ENCODE measurements at regions not wholly inside any gene's neighbourhood (a gene's known extent, or its start where the extent isn't known, plus 50 kb on each side); places are given as distances from the start of the nearest gene placed in this dataset.

DNA sequence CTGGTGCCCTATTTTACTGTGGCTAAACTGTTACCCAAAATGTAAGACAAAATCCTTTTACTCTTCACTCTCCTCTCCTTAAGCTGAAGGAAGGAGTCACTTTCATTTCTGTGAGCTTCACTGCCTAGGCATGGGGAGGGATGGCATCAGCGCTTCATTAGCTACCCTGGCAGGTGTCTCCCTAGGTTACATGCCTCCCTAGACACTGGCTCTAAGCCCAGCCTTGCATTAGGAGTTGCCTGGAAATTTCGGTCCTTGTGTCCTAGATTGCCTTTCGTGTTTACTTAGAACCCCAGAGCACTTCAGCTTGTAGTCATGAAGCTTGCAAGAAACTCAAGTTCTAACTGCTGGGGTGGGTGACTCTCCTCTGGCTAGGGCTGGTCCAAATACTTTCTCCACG, 520.5 kb upstream of the STXBP6 start:
- no peak for FAIRE-seq
- no peaks in the 10 kb centered on the region for H3K4me1 Mint-ChIP-seq (ENCODE audit: low read depth, unreplicated experiment)
- H3K9ac ChIP-seq (ENCODE audit: low read length), result no peak overlapping the region
- no peak overlapping the region for H3K27ac ChIP-seq (ENCODE audit: low read depth, low read length)
- no peak overlapping the region for H3K4me2 ChIP-seq (ENCODE audit: low read length)
- no peaks in the 10 kb centered on the region for H3K36me3 ChIP-seq (ENCODE audit: insufficient read depth, low read length)
- H3K36me3 Mint-ChIP-seq (ENCODE audit: low read depth, unreplicated experiment), result no peaks in the 10 kb centered on the region
- H3K27me3 Mint-ChIP-seq (ENCODE audit: low read depth, unreplicated experiment), result no peaks in the 10 kb centered on the region
- H3K79me2 ChIP-seq (ENCODE audit: insufficient read depth, low read length), result no peaks in the 10 kb centered on the region
- no peak overlapping the region for H2AFZ ChIP-seq (ENCODE audit: low read depth, low read length)
- H3K4me3 Mint-ChIP-seq (ENCODE audit: unreplicated experiment), result no peak overlapping the region
- no peak for DNase-seq (ENCODE audit: low read depth)
- no peaks in the 10 kb centered on the region for H3K4me1 ChIP-seq (ENCODE audit: insufficient read depth, low read length)
- no peak overlapping the region for H3K4me3 ChIP-seq (ENCODE audit: insufficient read depth, low read depth, low read length)
- TF ChIP-seq, protein P1, sequence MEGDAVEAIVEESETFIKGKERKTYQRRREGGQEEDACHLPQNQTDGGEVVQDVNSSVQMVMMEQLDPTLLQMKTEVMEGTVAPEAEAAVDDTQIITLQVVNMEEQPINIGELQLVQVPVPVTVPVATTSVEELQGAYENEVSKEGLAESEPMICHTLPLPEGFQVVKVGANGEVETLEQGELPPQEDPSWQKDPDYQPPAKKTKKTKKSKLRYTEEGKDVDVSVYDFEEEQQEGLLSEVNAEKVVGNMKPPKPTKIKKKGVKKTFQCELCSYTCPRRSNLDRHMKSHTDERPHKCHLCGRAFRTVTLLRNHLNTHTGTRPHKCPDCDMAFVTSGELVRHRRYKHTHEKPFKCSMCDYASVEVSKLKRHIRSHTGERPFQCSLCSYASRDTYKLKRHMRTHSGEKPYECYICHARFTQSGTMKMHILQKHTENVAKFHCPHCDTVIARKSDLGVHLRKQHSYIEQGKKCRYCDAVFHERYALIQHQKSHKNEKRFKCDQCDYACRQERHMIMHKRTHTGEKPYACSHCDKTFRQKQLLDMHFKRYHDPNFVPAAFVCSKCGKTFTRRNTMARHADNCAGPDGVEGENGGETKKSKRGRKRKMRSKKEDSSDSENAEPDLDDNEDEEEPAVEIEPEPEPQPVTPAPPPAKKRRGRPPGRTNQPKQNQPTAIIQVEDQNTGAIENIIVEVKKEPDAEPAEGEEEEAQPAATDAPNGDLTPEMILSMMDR (IDR thresholded peaks at IDR 0.05; ENCODE audit: insufficient read depth, low read depth, low read length), result no peak
- TF ChIP-seq EZH2 (IDR thresholded peaks at IDR 0.05; ENCODE audit: insufficient read depth, low read length), result no peak
- H3K9me3 ChIP-seq (ENCODE audit: insufficient read depth, low read depth, low read length), result peaks cover 11% of the 10 kb centered on the region
- H3K9me3 Mint-ChIP-seq (ENCODE audit: unreplicated experiment), result no peaks in the 10 kb centered on the region
- H3K27me3 ChIP-seq (ENCODE audit: insufficient read depth, low read length), result no peaks in the 10 kb centered on the region
- no peak overlapping the region for H3K27ac Mint-ChIP-seq (ENCODE audit: unreplicated experiment)
- H4K20me1 ChIP-seq (ENCODE audit: insufficient read depth, low read length), result no peaks in the 10 kb centered on the region

DNA sequence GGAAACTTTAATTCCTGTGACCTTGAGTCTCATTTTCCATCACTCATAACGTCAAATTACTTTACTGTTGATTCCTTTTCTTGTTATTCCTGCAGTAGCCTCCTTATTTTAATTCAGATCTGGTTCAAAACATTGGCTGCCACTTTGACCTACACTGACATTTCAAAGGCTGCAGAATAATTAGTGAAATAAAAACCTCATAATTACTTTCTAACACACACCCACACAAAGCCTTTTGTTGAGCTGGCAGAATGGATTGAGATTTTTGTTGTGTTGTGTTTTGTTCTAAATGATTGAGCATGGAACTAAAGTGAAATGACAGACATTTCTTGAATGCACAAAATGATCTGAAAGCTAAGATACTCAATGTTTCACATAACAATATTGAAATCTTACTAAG, 507.5 kb upstream of the STXBP6 start:
- Histone ChIP-seq H3K4me1 (ENCODE audit: insufficient read depth, low read length) (no peaks in the 10 kb centered on the region), H3K27me3 (ENCODE audit: insufficient read depth, low read length) (no peaks in the 10 kb centered on the region), H3K9me3 (ENCODE audit: insufficient read depth, low read depth, low read length) (no peaks in the 10 kb centered on the region), H3K4me2 (ENCODE audit: low read length) (no peak overlapping the region), H4K20me1 (ENCODE audit: insufficient read depth, low read length) (no peaks in the 10 kb centered on the region), H3K27ac (ENCODE audit: low read depth, low read length) (no peak overlapping the region), H3K9ac (ENCODE audit: low read length) (no peak overlapping the region), H3K4me3 (ENCODE audit: insufficient read depth, low read depth, low read length) (no peak overlapping the region), H3K36me3 (ENCODE audit: insufficient read depth, low read length) (no peaks in the 10 kb centered on the region), H3K79me2 (ENCODE audit: insufficient read depth, low read length) (no peaks in the 10 kb centered on the region), H2AFZ (ENCODE audit: low read depth, low read length) (no peak overlapping the region)
- Mint-ChIP-seq H3K4me3 (ENCODE audit: unreplicated experiment) (no peak overlapping the region), H3K27me3 (ENCODE audit: low read depth, unreplicated experiment) (no peaks in the 10 kb centered on the region), H3K27ac (ENCODE audit: unreplicated experiment) (no peak overlapping the region), H3K36me3 (ENCODE audit: low read depth, unreplicated experiment) (no peaks in the 10 kb centered on the region), H3K9me3 (ENCODE audit: unreplicated experiment) (no peaks in the 10 kb centered on the region), H3K4me1 (ENCODE audit: low read depth, unreplicated experiment) (peaks cover 3% of the 10 kb centered on the region)
- TF ChIP-seq EZH2 (IDR thresholded peaks at IDR 0.05; ENCODE audit: insufficient read depth, low read length), result no peak
- TF ChIP-seq, protein P1 (IDR thresholded peaks at IDR 0.05; ENCODE audit: insufficient read depth, low read depth, low read length), result no peak
- FAIRE-seq (no peak), DNase-seq (ENCODE audit: low read depth) (no peak)

DNA sequence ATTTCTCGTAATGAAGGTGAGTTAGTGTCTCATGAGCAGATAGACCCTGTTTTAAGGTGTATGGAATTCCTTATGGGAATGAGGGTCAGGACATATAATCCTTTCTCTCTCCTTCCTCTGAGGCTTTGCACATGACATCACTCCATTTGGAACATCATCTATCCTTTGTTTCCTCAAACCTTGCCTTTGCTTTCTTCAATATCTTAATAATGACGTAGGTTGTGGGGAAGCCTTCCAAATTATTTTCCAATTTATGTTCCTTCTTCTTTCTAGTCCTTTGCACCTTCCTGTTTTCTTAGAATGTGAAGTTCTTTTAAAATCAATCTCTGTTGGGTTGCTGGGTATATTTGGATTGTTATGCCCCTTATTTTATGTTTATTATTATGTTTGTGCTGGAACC, 502.9 kb upstream of the STXBP6 start:
- Histone ChIP-seq H3K27me3 (ENCODE audit: insufficient read depth, low read length) (no peaks in the 10 kb centered on the region), H4K20me1 (ENCODE audit: insufficient read depth, low read length) (no peaks in the 10 kb centered on the region), H3K9me3 (ENCODE audit: insufficient read depth, low read depth, low read length) (no peaks in the 10 kb centered on the region), H2AFZ (ENCODE audit: low read depth, low read length) (no peak overlapping the region), H3K9ac (ENCODE audit: low read length) (no peak overlapping the region), H3K79me2 (ENCODE audit: insufficient read depth, low read length) (no peaks in the 10 kb centered on the region), H3K4me3 (ENCODE audit: insufficient read depth, low read depth, low read length) (no peak overlapping the region), H3K36me3 (ENCODE audit: insufficient read depth, low read length) (no peaks in the 10 kb centered on the region), H3K27ac (ENCODE audit: low read depth, low read length) (no peak overlapping the region), H3K4me1 (ENCODE audit: insufficient read depth, low read length) (no peaks in the 10 kb centered on the region), H3K4me2 (ENCODE audit: low read length) (no peak overlapping the region)
- FAIRE-seq (no peak), DNase-seq (ENCODE audit: low read depth) (no peak)
- Mint-ChIP-seq H3K9me3 (ENCODE audit: unreplicated experiment) (no peaks in the 10 kb centered on the region), H3K27me3 (ENCODE audit: low read depth, unreplicated experiment) (no peaks in the 10 kb centered on the region), H3K4me3 (ENCODE audit: unreplicated experiment) (no peak overlapping the region), H3K27ac (ENCODE audit: unreplicated experiment) (no peak overlapping the region), H3K36me3 (ENCODE audit: low read depth, unreplicated experiment) (no peaks in the 10 kb centered on the region), H3K4me1 (ENCODE audit: low read depth, unreplicated experiment) (no peaks in the 10 kb centered on the region)
- TF ChIP-seq, protein P1 (IDR thresholded peaks at IDR 0.05; ENCODE audit: insufficient read depth, low read depth, low read length), result no peak
- no peak for TF ChIP-seq EZH2 (IDR thresholded peaks at IDR 0.05; ENCODE audit: insufficient read depth, low read length)

All from astrocyte (in vitro differentiated cells and primary cell).